ENCODE measurements at regions not wholly inside any gene's neighbourhood (a gene's known extent, or its start where the extent isn't known, plus 50 kb on each side); places are given as distances from the start of the nearest gene placed in this dataset.

GRCh38 chr4:138052806-138053632 lies 189.1 kb downstream of the SLC7A11 start:
- no peak for TF ChIP-seq CTCF (conservative IDR thresholded peaks at IDR 0.05; ENCODE audit: low read length)
- TF ChIP-seq EZH2phosphoT487 (IDR thresholded peaks at IDR 0.05; ENCODE audit: borderline replicate concordance, low read depth, low read length): no peak
